Stimulated activated CD4-positive, alpha-beta T cell treated with anti-CD3 and anti-CD28 coated beads, Interleukin-12 subunit alpha, Interleukin-12 subunit beta, amount 100 ng/mL, for 48 hours (primary cell): ENCODE measurements at regions not wholly inside any gene's neighbourhood (a gene's known extent, or its start where the extent isn't known, plus 50 kb on each side); places are given as distances from the start of the nearest gene placed in this dataset.

Experiments
- DNase-seq, 3 donors: peaks; one replicate each; pipeline ENCODE4 v3.0.0-alpha.2; 2020; ENCODE audit warnings: low read depth in 2 of 3, low spot score in 1 of 3

GRCh38 chr4:81522711-81523110 is 51.0 kb upstream of the RASGEF1B start:
- DNase-seq, result no peak

GRCh38 chr4:81521708-81522107 is 50.0 kb upstream of the RASGEF1B start:
- DNase-seq, result no peak
